Hippocampal formation (tissue), 2 donors: ENCODE measurements at regions not wholly inside any gene's neighbourhood (a gene's known extent, or its start where the extent isn't known, plus 50 kb on each side); places are given as distances from the start of the nearest gene placed in this dataset.
A peak's percentile ranks its signal among the peaks of the same experiment; 100 is the strongest.

Experiments used
- DNase-seq, 2 donors: peaks; one replicate each; lab custom pipeline; 2025; lab: John Stamatoyannopoulos, UW

DNA sequence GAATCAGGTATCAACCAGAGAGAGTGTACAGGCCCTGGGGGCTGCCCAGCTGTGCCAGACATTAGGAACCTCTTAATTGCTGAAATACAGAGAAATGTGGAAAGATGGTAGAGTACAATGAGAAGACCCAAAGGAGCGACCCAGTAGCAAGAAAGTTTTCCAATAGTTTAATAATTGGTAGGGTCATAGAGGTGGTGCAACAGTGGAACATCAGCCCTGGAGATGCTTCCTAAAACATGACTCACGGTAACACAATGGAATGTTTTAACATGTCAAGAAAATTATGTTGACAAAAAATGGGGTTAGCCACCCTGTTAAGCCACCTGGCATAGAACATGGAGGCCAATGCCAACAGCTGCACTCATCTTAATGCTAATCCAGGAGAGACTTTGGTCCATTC lies 284.1 kb downstream of the ELAVL2 start:
- no peak for DNase-seq

GRCh38 chr9:23542438-23542837 lies 283.6 kb downstream of the ELAVL2 start:
- no peak for DNase-seq

DNA sequence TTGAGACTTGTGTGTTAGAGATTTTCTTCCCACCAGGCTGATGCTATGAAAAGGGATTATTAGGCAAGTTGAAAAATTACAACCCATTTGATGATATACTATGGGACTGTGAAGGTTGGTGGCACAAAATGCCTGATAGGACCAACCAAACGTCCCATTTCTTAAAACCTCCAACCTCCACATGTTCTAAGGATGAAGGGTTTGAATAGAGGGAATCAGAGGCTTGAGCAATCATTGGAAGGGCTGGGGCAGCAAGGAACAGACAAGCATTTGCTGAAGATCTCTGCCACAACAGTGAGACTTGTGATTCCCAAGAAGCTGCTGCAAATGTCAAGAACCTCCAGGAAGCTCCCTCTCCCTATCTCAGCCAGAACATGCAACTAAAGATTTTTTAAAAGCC lies 283.1 kb downstream of the ELAVL2 start:
- no peak for DNase-seq

GRCh38 chr9:23543419-23543818 lies 282.6 kb downstream of the ELAVL2 start:
- DNase-seq = no peak

GRCh38 chr9:23545728-23546127 lies 280.3 kb downstream of the ELAVL2 start:
- no peak for DNase-seq

GRCh38 chr9:23551311-23551721 lies 274.7 kb downstream of the ELAVL2 start:
- no peak for DNase-seq

DNA sequence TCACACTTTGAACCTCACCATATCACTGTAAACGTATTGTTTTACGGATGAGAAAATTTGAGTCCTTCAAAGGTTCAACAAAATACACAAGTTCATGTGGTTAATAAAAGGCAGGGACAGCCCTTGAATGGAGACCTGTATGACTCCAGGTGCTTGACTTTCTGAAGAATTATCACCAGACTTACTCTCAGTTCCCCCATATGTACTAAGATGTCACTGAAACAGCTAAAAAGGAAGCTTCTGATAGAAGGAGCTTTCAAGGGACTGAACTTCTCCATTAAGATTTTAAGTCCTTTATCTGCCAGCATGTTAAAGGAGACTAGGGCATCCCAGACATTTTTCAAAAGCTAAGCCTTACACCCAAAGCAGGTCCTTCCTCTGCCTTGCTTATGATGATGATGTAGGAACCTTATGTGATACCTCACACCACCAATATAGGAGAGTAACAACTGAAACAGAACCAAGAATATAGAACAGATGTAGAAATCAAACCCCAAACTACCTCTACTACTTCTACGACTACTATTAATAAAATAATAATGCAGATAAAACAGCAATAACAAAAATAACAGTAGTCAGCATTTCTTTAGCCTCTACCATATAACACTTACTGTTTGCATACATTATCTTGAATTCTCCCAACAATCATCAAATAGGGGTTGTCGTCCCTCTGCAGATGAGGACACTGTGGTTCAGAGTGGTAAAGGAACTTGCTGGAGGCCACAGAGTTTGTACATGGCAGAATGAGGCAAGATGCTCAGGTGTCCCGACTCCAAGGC lies 273.9 kb downstream of the ELAVL2 start:
- DNase-seq = no peak

DNA sequence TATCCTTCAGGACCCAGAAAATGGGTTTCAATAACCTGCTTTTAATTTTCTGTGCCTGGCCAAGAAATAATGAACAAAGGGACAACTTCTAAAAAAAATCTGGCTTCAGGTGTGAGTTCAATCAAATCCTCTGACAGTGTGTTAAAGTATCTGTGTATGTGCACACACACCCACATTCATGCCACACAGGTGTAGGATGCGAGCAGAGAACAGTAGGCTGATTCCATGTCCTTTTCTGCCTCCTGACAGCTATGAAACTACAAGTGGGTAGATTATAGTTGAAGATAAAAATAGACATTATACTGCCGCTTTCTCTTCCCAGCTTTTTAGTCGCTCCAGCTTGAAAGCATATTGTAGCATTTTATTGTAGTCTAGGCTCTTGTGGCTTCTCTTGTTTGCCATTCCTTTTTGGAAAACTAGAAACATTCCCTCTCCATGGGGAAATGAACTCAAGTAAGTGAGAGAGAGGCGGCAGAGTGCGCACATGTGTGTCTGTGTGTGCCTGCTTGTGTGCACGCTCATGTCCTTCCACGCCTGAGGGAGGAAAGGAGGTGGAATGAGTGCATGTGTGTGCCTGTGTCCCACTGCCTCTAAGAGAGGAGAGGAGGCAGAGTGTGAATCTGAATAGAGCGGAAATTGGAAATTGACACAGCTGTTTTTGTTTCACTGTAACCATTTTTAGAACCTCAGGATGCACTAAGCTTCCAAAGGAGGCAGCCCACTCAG lies 273.0 kb downstream of the ELAVL2 start:
- no peak for DNase-seq

- no peak for DNase-seq
These were observed 271.4 kb downstream of the ELAVL2 start for GRCh38 chr9:23554686-23555085.

DNA sequence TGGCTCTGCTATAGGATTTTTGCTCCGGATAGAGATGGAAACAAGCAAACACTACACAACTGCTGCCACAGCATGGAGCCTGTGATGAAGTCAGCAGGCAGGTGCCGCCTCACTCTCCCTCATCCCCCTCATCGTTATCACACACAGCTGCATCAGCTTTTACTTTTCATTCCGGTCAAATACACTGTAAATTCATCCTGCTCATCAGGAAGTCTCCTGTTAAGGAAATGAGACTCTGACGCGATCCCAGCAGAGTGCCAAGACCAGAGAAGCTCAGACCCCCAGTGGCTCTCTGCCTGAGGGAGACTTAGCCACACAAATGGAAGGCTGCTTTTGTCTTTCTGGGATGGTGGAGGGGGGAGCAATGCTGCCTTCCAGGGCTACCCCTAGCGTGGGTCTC lies 270.2 kb downstream of the ELAVL2 start:
- no peak for DNase-seq

- no peak for DNase-seq
These were observed 269.6 kb downstream of the ELAVL2 start for GRCh38 chr9:23556459-23556858.

DNA sequence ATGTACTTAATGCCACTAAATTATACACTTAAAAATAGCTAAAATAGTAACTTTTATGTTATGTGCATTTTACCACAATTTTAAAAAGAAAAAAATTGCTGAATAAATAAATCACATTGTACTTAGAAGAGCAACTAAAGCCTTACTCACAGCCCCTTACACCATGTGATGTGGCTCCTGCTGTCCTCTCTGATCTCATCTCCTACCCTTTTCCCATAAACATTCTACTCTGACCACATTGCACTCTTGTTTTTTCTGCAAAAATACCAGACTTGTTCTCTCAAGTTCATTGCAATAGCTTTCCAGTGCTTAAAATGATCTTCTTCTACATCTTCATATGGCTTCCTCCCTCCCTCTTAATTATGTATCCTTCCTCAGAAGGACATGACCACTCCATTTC lies 268.4 kb downstream of the ELAVL2 start:
- no peak for DNase-seq

DNA sequence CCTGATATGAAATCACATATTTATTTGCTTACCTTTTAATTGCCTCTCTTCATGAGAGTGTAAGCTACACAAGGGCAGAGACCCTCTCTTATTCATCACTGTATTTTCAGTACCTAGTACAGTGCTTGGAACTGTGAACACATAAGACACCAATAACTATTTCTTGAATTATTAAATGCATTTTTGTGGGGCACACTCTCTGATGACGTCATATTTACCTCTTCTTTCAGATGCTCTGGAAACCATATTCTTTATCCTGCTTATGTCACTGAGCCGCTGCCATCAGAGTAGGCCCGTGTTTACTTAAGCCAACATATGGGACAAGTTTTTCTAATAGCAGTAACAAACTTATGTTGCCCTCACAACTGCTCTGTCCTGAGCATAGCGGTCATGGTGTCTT lies 266.5 kb downstream of the ELAVL2 start:
- DNase-seq = no peak

- DNase-seq = no peak
These were observed 262.5 kb downstream of the ELAVL2 start for GRCh38 chr9:23563517-23563916.

DNA sequence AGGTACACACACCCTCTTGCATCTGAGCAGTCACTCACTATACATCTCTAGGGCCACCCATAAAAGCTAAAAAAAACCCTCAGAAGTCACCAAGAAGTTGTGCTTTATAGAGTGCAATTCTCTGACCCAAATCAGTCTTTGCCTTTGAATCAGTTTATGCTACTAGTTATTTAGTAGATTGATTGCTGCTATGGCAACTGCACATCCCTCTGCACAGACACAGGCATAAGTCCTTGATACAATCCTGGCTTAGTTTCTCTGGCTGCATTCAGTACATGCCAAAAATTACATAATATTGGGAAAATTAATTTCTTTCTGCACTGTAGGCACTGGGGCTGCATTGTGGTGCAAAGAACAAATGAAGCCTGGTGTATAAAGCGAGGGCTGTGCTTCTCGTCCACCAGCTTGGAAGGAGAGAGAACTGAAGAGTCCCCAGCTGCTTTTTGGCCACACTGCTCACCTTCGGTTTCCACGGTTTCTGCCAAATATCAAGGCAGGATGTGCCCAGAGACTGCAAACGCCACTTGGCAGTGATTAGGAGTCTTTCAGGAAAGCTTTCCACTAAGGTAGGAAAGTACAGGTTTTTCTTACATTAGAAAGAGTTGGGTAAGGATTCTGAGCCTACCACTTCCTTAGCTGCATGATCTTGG lies 258.4 kb downstream of the ELAVL2 start:
- no peak for DNase-seq

DNA sequence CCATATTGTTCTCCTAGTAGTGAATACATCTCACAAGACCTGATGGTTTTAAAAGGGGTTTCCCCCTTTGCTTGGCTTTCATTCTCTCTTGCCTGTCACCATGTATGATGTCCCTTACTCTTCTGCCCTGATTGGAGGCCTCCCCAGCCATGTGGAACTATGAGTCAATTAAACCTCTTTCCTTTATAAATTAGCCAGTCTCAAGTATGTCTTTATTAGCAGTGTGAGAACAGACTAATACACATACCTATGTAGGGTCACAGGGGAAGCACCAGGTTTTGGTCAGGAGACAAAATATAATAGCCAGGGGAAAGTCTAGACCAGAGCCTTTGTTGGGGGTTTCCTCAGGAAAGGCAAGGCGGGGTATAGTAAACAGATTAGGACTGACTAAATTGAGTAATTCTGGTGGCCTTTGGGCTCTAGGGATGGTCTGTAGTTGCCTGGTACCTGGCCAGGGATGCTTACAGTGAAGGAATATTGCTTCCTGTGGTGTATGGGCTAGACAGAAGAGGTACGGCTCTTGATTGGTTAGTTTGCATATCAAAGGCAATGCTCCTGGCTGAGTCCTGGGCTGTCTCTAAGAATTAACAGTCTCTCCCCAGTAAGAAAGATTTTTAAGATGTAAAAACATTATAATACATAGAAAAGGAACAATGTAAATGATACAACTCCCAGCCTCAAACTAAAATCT lies 254.5 kb downstream of the ELAVL2 start:
- no peak for DNase-seq

DNA sequence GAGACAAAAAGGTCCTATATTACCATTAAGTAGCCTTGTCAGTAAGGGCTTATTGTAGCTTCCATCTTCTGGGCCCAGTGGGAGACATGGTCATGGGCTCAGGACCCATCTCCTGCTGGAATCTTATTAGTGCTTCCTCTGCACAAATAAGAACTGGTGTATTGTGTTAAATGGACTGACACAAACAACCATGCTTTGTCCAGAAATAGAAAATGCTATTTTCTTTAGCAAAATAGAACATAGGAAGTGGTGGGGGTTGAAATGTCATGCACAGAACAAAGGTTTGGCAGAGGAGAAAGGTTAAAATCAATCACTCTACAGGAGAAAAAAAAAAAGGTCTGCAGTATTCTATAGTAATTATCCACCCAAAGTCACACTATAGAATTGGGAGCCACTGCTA lies 252.2 kb downstream of the ELAVL2 start:
- DNase-seq = no peak

DNA sequence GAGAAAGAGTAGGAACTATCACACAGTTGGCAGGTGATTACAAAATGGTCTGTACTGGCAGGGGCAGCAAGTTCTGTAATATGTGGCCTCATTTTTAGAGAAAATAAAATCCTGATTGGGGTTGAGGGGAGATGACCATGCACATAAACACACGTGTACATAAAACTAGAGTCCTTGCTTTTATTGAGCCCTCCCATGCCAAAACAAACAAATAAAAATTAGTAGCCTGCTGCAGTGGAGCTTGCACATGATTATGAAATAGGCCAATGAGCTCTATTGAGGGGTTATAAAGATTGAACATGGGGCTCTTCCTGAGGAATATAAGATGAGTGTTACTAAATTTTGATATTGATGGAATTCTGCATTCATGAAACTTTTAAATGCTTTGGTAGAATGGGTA lies 248.4 kb downstream of the ELAVL2 start:
- no peak for DNase-seq

DNA sequence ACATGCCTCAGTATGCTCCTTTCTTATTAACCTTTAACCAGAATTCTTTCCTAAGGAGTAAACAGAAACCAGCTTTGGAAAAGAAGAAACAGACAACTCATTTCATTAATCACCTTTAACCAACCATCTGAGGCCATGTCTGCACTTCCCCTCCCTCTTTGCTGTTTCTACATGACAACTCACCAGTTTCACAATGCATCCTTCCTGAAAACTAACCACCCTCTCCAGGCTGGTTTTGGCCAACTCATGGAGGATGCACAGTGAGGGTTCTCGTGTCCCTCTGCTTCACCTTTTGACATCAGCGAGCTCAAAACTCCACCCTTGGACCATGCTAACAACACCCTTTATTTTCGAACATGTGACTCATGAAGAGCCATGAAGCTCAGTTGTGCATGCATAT lies 244.1 kb downstream of the ELAVL2 start:
- DNase-seq = no peak

GRCh38 chr9:23582836-23583235 lies 243.2 kb downstream of the ELAVL2 start:
- no peak for DNase-seq

DNA sequence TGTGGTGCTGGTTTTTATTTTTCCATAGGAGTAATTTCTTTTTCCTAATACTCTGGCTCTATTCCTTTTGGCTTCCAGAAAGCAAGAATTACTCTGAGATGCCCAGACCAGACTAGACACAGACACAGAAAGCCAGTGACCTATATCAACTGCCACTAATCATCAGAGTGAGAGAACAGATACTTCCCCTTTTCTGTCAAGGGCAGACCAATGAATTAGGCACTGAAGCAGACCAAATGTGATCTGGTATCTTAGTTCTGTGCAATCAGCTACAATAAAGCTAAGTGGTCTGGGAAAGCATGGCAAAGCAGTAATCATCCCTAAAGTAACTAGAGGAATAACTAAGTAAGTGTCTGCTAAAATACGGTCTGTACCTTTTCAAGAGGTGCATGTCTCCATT lies 239.1 kb downstream of the ELAVL2 start:
- DNase-seq = no peak

GRCh38 chr9:23587433-23587832 lies 238.6 kb downstream of the ELAVL2 start:
- DNase-seq = peak; percentile 25 to 50
